Panc1 (cell line): ENCODE measurements at regions not wholly inside any gene's neighbourhood (a gene's known extent, or its start where the extent isn't known, plus 50 kb on each side); places are given as distances from the start of the nearest gene placed in this dataset.

Source experiments
- ATAC-seq: fragments of 200-7000 bp; cut with Tn5 transposase; 2 replicates; pipeline ENCODE4 v1.9.1; 2020; ENCODE audit warnings: mild to moderate bottlenecking, moderate library complexity
- BruUV-seq: library from RNA; stranded (reverse); fragments of 400-500 nt; replicated peaks from 2 replicates; lab custom pipeline; 2021; lab: Mats Ljungman, UMichigan
- CTCF ChIA-PET: fragments of 300-600 bp; sonication (Branson Sonifier 250); formaldehyde crosslinking; loops from one replicate; lab custom pipeline; 2022; ENCODE audit warnings: antibody characterized with exemption; lab: Charles Lee
- POLR2A ChIA-PET: fragments of 300-600 bp; sonication (Branson Sonifier 250); formaldehyde crosslinking; loops from one replicate; lab custom pipeline; 2022; ENCODE audit warnings: antibody characterized with exemption; lab: Charles Lee
- DNase-seq: peaks from one replicate; pipeline ENCODE4 v3.0.0-alpha.2; 2010; ENCODE audit warnings: low read depth, low spot score
- H3K27ac ChIP-seq: 2 replicates; pipeline ENCODE4 v1.5.1; 2011; ENCODE audit warnings: mild to moderate bottlenecking, low read length, inconsistent platforms
- H3K27me3 ChIP-seq: fragments of 200-500 bp; sonication (Bioruptor generic); 2 replicates; pipeline ENCODE4 v1.6.0; 2014; ENCODE audit warnings: low read length, inconsistent platforms; ENCODE audit not compliant: control insufficient read depth, insufficient read depth
- H3K36me3 ChIP-seq: fragments of 200-500 bp; sonication (Bioruptor generic); 2 replicates; pipeline ENCODE4 v1.5.1; 2014; ENCODE audit warnings: inconsistent platforms, mild to moderate bottlenecking, low read length, moderate library complexity; ENCODE audit not compliant: control insufficient read depth, insufficient read depth
- H3K4me1 ChIP-seq: 2 replicates; pipeline ENCODE4 v1.5.1; 2011; ENCODE audit warnings: inconsistent platforms, mild to moderate bottlenecking, low read length, moderate library complexity; ENCODE audit not compliant: control insufficient read depth, insufficient read depth
- H3K4me3 ChIP-seq, 2 experiments: 2 replicates each; pipeline ENCODE4 v1.5.1; 2011 to 2012; ENCODE audit warnings: low read depth in 2 of 2, low read length in 2 of 2, mild to moderate bottlenecking in 2 of 2, inconsistent platforms in 1 of 2, moderate library complexity in 1 of 2
- H3K9me3 ChIP-seq: fragments of 200-500 bp; sonication (Bioruptor generic); 2 replicates; pipeline ENCODE4 v1.5.1; 2014; ENCODE audit warnings: low read depth, mild to moderate bottlenecking, inconsistent platforms, low read length, moderate library complexity; ENCODE audit not compliant: control insufficient read depth, insufficient read depth
- POLR2AphosphoS5 ChIP-seq: IDR thresholded peaks from 2 replicates; pipeline ENCODE4 v1.6.1; 2012; ENCODE audit warnings: mild to moderate bottlenecking, low read depth, low read length, moderate library complexity
- SIN3A ChIP-seq: IDR thresholded peaks from 2 replicates; pipeline ENCODE4 v1.6.1; 2012; ENCODE audit warnings: low read depth, mild to moderate bottlenecking, low read length, moderate library complexity, borderline replicate concordance; ENCODE audit not compliant: insufficient read depth
- TCF7L2 ChIP-seq: IDR thresholded peaks from 2 replicates; pipeline ENCODE4 v1.6.1; 2011; ENCODE audit warnings: mild to moderate bottlenecking, low read depth, low read length, inconsistent platforms
- in situ Hi-C: cut with HindIII; loops from 2 replicates; pipeline ENCODE4 v1.10.0; 2016; ENCODE audit warnings: low sequenced_read_pairs, low pct_unique_long_range_greater_than_20kb
- intact Hi-C: fragments of 100-400 bp; cut with micrococcal nuclease; formaldehyde crosslinking; loops from one replicate; pipeline ENCODE4 v1.10.0; 2022; ENCODE audit not compliant: unreplicated experiment
- TF ChIP-seq, protein P1 (sequence below), 2 experiments: IDR thresholded peaks; 2 replicates each; pipeline ENCODE4 v1.6.1; 2011 to 2012; ENCODE audit warnings: low read depth in 2 of 2, control low read depth in 1 of 2, low read length in 1 of 2, mild to moderate bottlenecking in 1 of 2, moderate library complexity in 1 of 2; ENCODE audit not compliant: insufficient read depth in 1 of 2
- TF ChIP-seq, protein P2 (sequence below): fragments of 450-650 bp; IDR thresholded peaks from 2 replicates; pipeline ENCODE4 v1.5.1; 2017; ENCODE audit warnings: mild to moderate bottlenecking

DNA sequence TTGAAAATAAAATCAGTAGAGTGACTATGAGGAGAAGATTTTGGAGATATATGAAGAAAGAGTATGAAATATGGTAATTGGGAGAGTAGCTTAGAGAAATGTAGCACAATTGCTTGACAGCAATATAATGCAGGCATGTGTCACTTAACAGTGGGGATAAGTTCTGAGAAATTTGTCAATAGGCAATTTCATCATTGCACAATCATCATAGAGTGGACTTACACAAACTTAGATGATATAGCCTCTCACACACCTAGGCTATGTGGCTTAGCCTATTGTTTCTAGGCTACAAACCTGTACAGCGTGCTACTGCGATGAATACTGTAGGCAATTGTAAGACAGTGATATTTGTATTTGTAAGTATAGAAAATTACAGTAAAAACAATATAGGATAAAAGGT, 573.6 kb downstream of the JRKL start:
- Histone ChIP-seq H3K36me3 (no peaks in the 10 kb centered on the region), H3K9me3 (no peaks in the 10 kb centered on the region), H3K27ac (no peak overlapping the region), H3K4me3 (no peak overlapping the region), H3K27me3 (no peaks in the 10 kb centered on the region), H3K4me1 (no peaks in the 10 kb centered on the region)
- in situ Hi-C loops (no loop called here), intact Hi-C loops (no loop called here)
- ATAC-seq (no peak), DNase-seq (no peak)
- CTCF ChIA-PET: no interaction called here
- TF ChIP-seq POLR2AphosphoS5 (no peak), SIN3A (no peak), TCF7L2 (no peak)
- TF ChIP-seq, protein P1, sequence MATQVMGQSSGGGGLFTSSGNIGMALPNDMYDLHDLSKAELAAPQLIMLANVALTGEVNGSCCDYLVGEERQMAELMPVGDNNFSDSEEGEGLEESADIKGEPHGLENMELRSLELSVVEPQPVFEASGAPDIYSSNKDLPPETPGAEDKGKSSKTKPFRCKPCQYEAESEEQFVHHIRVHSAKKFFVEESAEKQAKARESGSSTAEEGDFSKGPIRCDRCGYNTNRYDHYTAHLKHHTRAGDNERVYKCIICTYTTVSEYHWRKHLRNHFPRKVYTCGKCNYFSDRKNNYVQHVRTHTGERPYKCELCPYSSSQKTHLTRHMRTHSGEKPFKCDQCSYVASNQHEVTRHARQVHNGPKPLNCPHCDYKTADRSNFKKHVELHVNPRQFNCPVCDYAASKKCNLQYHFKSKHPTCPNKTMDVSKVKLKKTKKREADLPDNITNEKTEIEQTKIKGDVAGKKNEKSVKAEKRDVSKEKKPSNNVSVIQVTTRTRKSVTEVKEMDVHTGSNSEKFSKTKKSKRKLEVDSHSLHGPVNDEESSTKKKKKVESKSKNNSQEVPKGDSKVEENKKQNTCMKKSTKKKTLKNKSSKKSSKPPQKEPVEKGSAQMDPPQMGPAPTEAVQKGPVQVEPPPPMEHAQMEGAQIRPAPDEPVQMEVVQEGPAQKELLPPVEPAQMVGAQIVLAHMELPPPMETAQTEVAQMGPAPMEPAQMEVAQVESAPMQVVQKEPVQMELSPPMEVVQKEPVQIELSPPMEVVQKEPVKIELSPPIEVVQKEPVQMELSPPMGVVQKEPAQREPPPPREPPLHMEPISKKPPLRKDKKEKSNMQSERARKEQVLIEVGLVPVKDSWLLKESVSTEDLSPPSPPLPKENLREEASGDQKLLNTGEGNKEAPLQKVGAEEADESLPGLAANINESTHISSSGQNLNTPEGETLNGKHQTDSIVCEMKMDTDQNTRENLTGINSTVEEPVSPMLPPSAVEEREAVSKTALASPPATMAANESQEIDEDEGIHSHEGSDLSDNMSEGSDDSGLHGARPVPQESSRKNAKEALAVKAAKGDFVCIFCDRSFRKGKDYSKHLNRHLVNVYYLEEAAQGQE (IDR thresholded peaks at IDR 0.05; ENCODE audit: insufficient read depth in 1 of 2, low read depth in 2 of 2, low read length in 1 of 2): no peak
- TF ChIP-seq, protein P2, sequence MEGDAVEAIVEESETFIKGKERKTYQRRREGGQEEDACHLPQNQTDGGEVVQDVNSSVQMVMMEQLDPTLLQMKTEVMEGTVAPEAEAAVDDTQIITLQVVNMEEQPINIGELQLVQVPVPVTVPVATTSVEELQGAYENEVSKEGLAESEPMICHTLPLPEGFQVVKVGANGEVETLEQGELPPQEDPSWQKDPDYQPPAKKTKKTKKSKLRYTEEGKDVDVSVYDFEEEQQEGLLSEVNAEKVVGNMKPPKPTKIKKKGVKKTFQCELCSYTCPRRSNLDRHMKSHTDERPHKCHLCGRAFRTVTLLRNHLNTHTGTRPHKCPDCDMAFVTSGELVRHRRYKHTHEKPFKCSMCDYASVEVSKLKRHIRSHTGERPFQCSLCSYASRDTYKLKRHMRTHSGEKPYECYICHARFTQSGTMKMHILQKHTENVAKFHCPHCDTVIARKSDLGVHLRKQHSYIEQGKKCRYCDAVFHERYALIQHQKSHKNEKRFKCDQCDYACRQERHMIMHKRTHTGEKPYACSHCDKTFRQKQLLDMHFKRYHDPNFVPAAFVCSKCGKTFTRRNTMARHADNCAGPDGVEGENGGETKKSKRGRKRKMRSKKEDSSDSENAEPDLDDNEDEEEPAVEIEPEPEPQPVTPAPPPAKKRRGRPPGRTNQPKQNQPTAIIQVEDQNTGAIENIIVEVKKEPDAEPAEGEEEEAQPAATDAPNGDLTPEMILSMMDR: no peak
- no TSS peak for BruUV-seq
- POLR2A ChIA-PET: no interaction called here

DNA sequence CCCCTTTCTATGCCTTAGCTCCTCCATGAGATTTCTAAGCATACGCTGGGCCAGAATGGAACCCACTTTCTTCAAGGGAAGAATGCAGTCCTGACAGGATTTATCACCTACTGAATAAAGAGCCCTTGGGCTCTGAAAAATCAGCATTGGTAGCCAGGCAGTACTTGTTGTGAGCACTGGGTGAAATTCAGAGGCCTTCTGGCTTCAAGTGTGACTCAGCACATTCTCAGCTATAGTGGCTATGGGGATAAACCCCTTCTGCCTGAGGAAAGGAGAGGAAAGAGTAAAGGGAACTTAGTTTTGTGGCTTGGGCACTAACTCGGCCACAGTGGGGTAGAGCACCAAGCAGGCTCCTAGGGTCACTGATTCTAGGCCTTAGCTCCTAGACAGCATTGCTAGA, 574.8 kb downstream of the JRKL start:
- POLR2A ChIA-PET: no interaction called here
- DNase-seq: no peak

More for the DNA sequence above, 574.8 kb downstream of the JRKL start:
- Histone ChIP-seq H3K36me3 (no peaks in the 10 kb centered on the region), H3K27ac (no peak overlapping the region), H3K27me3 (no peaks in the 10 kb centered on the region), H3K9me3 (no peaks in the 10 kb centered on the region), H3K4me1 (no peaks in the 10 kb centered on the region), H3K4me3 (no peak overlapping the region)
- in situ Hi-C loops (no loop called here), intact Hi-C loops (no loop called here)
- ATAC-seq: no peak
- CTCF ChIA-PET: no interaction called here
- no peak for TF ChIP-seq POLR2AphosphoS5
- TF ChIP-seq, protein P2: no peak
- TF ChIP-seq, protein P1 (IDR thresholded peaks at IDR 0.05; ENCODE audit: insufficient read depth in 1 of 2, low read depth in 2 of 2, low read length in 1 of 2): no peak
- BruUV-seq: no TSS peak
